WTC11 (cell line): ENCODE measurements at regions not wholly inside any gene's neighbourhood (a gene's known extent, or its start where the extent isn't known, plus 50 kb on each side); places are given as distances from the start of the nearest gene placed in this dataset.

ENCODE experiments used
- ATF2 ChIP-seq: sonication (generic); formaldehyde crosslinking; IDR thresholded peaks from 2 replicates; pipeline ENCODE4 v1.8.1; 2022; ENCODE audit warnings: low read depth, missing genetic modification reagents, borderline replicate concordance
- CTCF ChIP-seq: fragments of 200-600 bp; IDR thresholded peaks from 2 replicates; pipeline ENCODE4 v1.8.0; 2022; ENCODE audit warnings: antibody characterized with exemption
- ESRRA ChIP-seq: sonication (generic); formaldehyde crosslinking; IDR thresholded peaks from 2 replicates; pipeline ENCODE4 v1.8.1; 2022; ENCODE audit warnings: mild to moderate bottlenecking, missing genetic modification reagents, borderline replicate concordance
- GABPB1 ChIP-seq: sonication (generic); formaldehyde crosslinking; IDR thresholded peaks from 2 replicates; pipeline ENCODE4 v1.8.1; 2023; ENCODE audit warnings: mild to moderate bottlenecking, missing genetic modification reagents
- MAX ChIP-seq: sonication (generic); formaldehyde crosslinking; IDR thresholded peaks from 2 replicates; pipeline ENCODE4 v1.8.0; 2022; ENCODE audit warnings: mild to moderate bottlenecking, missing genetic modification reagents
- USF1 ChIP-seq: sonication (generic); formaldehyde crosslinking; IDR thresholded peaks from 2 replicates; pipeline ENCODE4 v1.8.0; 2022; ENCODE audit warnings: mild to moderate bottlenecking, missing genetic modification reagents

- no peak for TF ChIP-seq USF1 (CRISPR knock-in tag)
- TF ChIP-seq MAX (CRISPR knock-in tag): no peak
- no peak for TF ChIP-seq GABPB1
- TF ChIP-seq CTCF: no peak
- no peak for TF ChIP-seq ESRRA (CRISPR knock-in tag)
- TF ChIP-seq ATF2: no peak
Observed at GRCh38 chr10:129108994-129109393, 358.0 kb upstream of the MGMT start.
